ENCODE measurements at regions not wholly inside any gene's neighbourhood (a gene's known extent, or its start where the extent isn't known, plus 50 kb on each side); places are given as distances from the start of the nearest gene placed in this dataset.
"Not testable (repeated sequence)": the region's sequence is repeated elsewhere in the genome, so short reads cannot be mapped to it uniquely, and the experiment has no call there.

DNA sequence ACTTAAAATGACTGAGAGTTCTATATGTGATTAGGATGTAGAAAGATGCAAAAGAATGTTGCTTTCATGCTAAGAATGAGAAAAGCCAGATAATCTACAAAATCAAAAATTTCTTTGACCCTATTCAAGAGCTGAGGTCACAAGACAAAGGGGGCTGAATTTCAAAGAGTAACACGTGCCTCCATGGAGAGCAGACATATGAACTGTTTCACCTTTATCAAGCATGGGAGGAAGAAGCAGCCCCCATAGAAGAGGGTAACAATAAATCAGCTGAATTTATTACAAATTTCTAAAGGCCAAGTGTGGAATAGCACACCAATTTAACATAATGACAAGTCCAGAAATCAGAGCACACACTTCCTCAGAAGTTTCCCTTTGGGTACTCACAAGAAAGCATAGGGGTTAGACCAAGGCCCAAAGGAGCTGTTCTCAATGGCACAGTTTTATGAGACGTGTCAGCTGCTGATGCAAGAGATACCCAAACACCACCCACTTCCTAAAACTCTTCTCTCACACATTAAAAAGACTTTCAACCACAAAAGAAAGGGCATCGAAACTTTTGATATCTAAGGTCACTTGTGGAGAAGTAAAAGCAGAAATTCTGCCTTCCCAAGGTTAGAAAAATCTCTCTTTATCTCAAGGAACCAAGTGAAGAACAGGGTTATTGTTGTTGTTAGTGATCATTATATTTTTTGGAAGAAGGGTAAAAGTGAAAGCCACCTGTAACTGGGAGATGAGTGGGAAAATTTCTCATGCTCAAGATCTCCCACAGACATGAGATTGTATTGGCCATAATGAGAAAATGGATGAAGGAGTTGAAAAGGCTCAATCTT, 950.1 kb downstream of the TRIB2 start:
- H3K4me3 ChIP-seq (ENCODE audit: severe bottlenecking): no peak overlapping the region
- DNase-seq (ENCODE audit: low spot score): no peak
- no peak overlapping the region for H3K27ac ChIP-seq (ENCODE audit: poor library complexity, severe bottlenecking)

DNA sequence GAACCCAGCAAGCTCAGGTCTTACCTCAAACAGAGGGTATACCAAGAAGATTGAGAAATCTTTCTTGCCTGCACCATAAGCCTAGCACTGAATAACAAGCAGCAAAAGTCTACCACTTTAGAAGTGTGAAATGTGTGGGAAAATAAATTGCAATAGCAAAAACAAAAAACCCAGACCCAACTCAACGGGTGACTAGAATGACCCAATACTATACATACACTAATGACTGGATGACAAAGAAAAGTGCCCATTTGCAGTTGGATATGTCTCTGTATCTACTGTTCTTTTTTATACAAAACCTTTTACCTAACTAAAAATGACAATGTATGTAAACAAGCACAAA, 950.6 kb downstream of the TRIB2 start:
- Histone ChIP-seq H3K9me3 (ENCODE audit: severe bottlenecking) (no peaks in the 10 kb centered on the region), H3K36me3 (ENCODE audit: low read depth) (no peaks in the 10 kb centered on the region), H3K27ac (ENCODE audit: poor library complexity, severe bottlenecking) (no peak overlapping the region), H3K27me3 (ENCODE audit: insufficient read depth, poor library complexity, severe bottlenecking) (no peaks in the 10 kb centered on the region), H3K4me1 (ENCODE audit: insufficient read depth, poor library complexity, severe bottlenecking) (no peaks in the 10 kb centered on the region), H3K4me3 (ENCODE audit: severe bottlenecking) (no peak overlapping the region)
- no peak for ATAC-seq (ENCODE audit: low read depth)
- TF ChIP-seq, protein P1, sequence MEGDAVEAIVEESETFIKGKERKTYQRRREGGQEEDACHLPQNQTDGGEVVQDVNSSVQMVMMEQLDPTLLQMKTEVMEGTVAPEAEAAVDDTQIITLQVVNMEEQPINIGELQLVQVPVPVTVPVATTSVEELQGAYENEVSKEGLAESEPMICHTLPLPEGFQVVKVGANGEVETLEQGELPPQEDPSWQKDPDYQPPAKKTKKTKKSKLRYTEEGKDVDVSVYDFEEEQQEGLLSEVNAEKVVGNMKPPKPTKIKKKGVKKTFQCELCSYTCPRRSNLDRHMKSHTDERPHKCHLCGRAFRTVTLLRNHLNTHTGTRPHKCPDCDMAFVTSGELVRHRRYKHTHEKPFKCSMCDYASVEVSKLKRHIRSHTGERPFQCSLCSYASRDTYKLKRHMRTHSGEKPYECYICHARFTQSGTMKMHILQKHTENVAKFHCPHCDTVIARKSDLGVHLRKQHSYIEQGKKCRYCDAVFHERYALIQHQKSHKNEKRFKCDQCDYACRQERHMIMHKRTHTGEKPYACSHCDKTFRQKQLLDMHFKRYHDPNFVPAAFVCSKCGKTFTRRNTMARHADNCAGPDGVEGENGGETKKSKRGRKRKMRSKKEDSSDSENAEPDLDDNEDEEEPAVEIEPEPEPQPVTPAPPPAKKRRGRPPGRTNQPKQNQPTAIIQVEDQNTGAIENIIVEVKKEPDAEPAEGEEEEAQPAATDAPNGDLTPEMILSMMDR (IDR thresholded peaks at IDR 0.05; ENCODE audit: poor library complexity, severe bottlenecking): no peak
- no peak for DNase-seq (ENCODE audit: low spot score)

More for the DNA sequence above, 950.1 kb downstream of the TRIB2 start:
- no peaks in the 10 kb centered on the region for H3K36me3 ChIP-seq (ENCODE audit: low read depth)
- no peak for ATAC-seq (ENCODE audit: low read depth)
- H3K4me1 ChIP-seq (ENCODE audit: insufficient read depth, poor library complexity, severe bottlenecking): peaks cover 3% of the 10 kb centered on the region
- H3K27me3 ChIP-seq (ENCODE audit: insufficient read depth, poor library complexity, severe bottlenecking): no peaks in the 10 kb centered on the region
- TF ChIP-seq, protein P1 (IDR thresholded peaks at IDR 0.05; ENCODE audit: poor library complexity, severe bottlenecking): no peak
- no peaks in the 10 kb centered on the region for H3K9me3 ChIP-seq (ENCODE audit: severe bottlenecking)

DNA sequence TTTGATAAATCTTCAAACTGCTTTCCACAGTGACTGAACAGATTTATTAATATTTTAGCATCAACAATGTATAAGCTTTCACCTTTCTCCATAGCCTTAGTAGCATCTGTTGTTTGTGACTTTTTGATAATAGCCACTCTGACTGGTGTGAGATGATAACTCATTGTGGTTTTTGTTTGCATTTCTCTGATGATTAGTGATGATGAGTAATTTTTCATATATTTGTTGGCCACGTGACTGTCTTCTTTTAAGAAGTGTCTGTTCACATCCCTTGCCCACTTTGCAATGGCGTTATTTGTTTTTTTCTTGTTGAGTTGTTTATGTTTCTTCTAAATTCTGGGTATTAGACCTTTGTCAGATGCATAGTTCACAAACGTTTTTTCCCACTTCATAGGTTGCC, 952.9 kb downstream of the TRIB2 start:
- TF ChIP-seq, protein P1 (IDR thresholded peaks at IDR 0.05; ENCODE audit: poor library complexity, severe bottlenecking): no peak
- DNase-seq (ENCODE audit: low spot score) (no peak), ATAC-seq (ENCODE audit: low read depth) (peak; percentile 35; the same call in 2 of the 3 replicates)
- no peaks in the 10 kb centered on the region for H3K27me3 ChIP-seq (ENCODE audit: insufficient read depth, poor library complexity, severe bottlenecking)
- no peaks in the 10 kb centered on the region for H3K36me3 ChIP-seq (ENCODE audit: low read depth)
- no peaks in the 10 kb centered on the region for H3K9me3 ChIP-seq (ENCODE audit: severe bottlenecking)
- H3K27ac ChIP-seq (ENCODE audit: poor library complexity, severe bottlenecking): no peak overlapping the region
- H3K4me1 ChIP-seq (ENCODE audit: insufficient read depth, poor library complexity, severe bottlenecking): no peaks in the 10 kb centered on the region
- H3K4me3 ChIP-seq (ENCODE audit: severe bottlenecking): no peak overlapping the region

DNA sequence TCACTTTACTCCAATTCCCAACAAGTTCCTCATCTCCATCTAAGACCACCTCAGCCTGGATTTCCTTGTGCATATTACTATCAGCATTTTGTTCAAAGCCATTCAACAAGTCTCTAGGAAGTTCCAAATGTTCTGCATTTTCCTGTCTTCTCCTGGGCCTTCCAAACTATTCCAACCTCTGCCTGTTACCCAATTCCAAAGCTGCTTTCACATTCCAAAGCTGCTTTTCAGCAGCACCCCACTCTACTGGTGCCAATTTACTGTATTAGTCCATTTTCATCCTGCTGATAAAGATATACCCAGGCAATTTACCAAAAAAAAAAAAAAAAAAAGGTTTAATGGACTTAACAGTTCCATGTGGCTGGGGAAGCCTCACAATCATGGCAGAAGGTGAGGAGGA, 957.1 kb downstream of the TRIB2 start:
- H3K36me3 ChIP-seq (ENCODE audit: low read depth); H3K4me3 ChIP-seq (ENCODE audit: severe bottlenecking); H3K27ac ChIP-seq (ENCODE audit: poor library complexity, severe bottlenecking); DNase-seq (ENCODE audit: low spot score); H3K9me3 ChIP-seq (ENCODE audit: severe bottlenecking); H3K27me3 ChIP-seq (ENCODE audit: insufficient read depth, poor library complexity, severe bottlenecking); ATAC-seq (ENCODE audit: low read depth); H3K4me1 ChIP-seq (ENCODE audit: insufficient read depth, poor library complexity, severe bottlenecking): not testable (repeated sequence)

DNA sequence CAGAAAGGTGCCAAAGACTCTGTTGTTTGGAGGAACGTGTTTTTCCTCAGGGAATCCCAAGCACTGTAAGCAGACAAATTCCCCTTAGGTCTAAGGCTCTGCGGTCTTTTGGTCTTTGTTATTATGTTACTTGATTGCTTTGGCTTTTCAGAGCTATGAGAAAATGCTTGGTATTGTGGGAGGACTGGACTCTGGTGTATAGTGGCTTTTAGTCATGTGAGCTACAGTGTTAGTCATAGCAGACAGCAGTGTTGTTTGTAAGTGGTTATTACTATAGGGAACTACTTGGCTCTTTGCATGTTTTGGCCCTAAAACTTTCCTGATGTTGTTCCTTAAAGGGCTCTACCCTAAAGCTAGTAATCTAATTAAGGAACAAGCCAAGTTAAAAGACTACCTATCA, 956.2 kb upstream of the LRATD1 start:
- Histone ChIP-seq H3K4me1 (ENCODE audit: insufficient read depth, poor library complexity, severe bottlenecking) (no peaks in the 10 kb centered on the region), H3K27me3 (ENCODE audit: insufficient read depth, poor library complexity, severe bottlenecking) (no peaks in the 10 kb centered on the region), H3K4me3 (ENCODE audit: severe bottlenecking) (no peak overlapping the region), H3K9me3 (ENCODE audit: severe bottlenecking) (no peaks in the 10 kb centered on the region), H3K27ac (ENCODE audit: poor library complexity, severe bottlenecking) (no peak overlapping the region), H3K36me3 (ENCODE audit: low read depth) (no peaks in the 10 kb centered on the region)
- 0 out of 3 replicates have a peak, but pooled peaks have one; percentile 36 for ATAC-seq (ENCODE audit: low read depth)
- TF ChIP-seq, protein P1 (IDR thresholded peaks at IDR 0.05; ENCODE audit: poor library complexity, severe bottlenecking): no peak
- DNase-seq (ENCODE audit: low spot score): no peak

Data from RWPE2 (cell line).